Thyroid gland (tissue), 4 donors: ENCODE measurements at regions not wholly inside any gene's neighbourhood (a gene's known extent, or its start where the extent isn't known, plus 50 kb on each side); places are given as distances from the start of the nearest gene placed in this dataset.

Experiments
- DNase-seq, 2 donors: peaks; one replicate each; pipeline ENCODE4 v3.0.0-alpha.2; 2019
- H3K27ac ChIP-seq, 3 donors: fragments of 200-600 bp; sonication (generic); 1 replicate in 2 of 3; 2 replicates in 1 of 3; pipeline ENCODE4 v1.5.1; 2016 to 2019; ENCODE audit warnings: mild to moderate bottlenecking in 1 of 3, moderate library complexity in 1 of 3
- H3K27me3 ChIP-seq: fragments of 200-600 bp; sonication (generic); one replicate; pipeline ENCODE4 v1.5.1; 2019
- H3K36me3 ChIP-seq, 2 donors: fragments of 200-600 bp; sonication (generic); one replicate each; pipeline ENCODE4 v1.5.1; 2016 to 2019
- H3K4me1 ChIP-seq, 2 donors: fragments of 200-600 bp; sonication (generic); one replicate each; pipeline ENCODE4 v1.5.1; 2017 to 2019
- H3K4me3 ChIP-seq, 3 donors: fragments of 200-600 bp; sonication (generic); replicated peaks in 1 of 3; 1 replicate in 2 of 3; 2 replicates in 1 of 3; pipeline ENCODE4 v1.5.1; 2016; ENCODE audit warnings: mild to moderate bottlenecking in 1 of 3
- H3K9me3 ChIP-seq: fragments of 200-600 bp; sonication (generic); one replicate; pipeline ENCODE4 v1.5.1; 2017
- CTCF ChIP-seq, 6 experiments: fragments of 200-600 bp in 3 of 6; fragments of 450-650 bp in 3 of 6; sonication (generic) in 3 of 6; IDR thresholded peaks; one replicate each; pipeline ENCODE4 v1.5.1; 2016 to 2019; ENCODE audit warnings: antibody characterized with exemption in 6 of 6, mild to moderate bottlenecking in 2 of 6, inconsistent platforms in 1 of 6, moderate library complexity in 1 of 6
- POLR2A ChIP-seq, 2 donors: fragments of 450-650 bp; IDR thresholded peaks; one replicate each; pipeline ENCODE4 v1.6.1; 2017; ENCODE audit warnings: antibody characterized with exemption in 2 of 2, mild to moderate bottlenecking in 2 of 2, moderate library complexity in 1 of 2
- WGBS, 2 donors: methylation state at CpG; one replicate each; pipeline ENCODE4 v1.1.5; 2017; 5-methylcytosine and 5-hydroxymethylcytosine counted together
- intact Hi-C: fragments of 100-400 bp; cut with DNase I; formaldehyde crosslinking; loops from one replicate; pipeline ENCODE4 v1.15.1; 2023

GRCh38 chr9:1254071-1254470 is 203.9 kb downstream of the DMRT2 start:
- WGBS, 2 donors, result 79 to 86% methylated on average over 5 of the region's 5 CpGs
- TF ChIP-seq CTCF (IDR thresholded peaks at IDR 0.05) (no peak), POLR2A (IDR thresholded peaks at IDR 0.05) (no peak)
- Histone ChIP-seq H3K9me3 (no peaks in the 10 kb centered on the region), H3K27me3 (no peaks in the 10 kb centered on the region), H3K36me3 (no peaks in the 10 kb centered on the region), H3K4me3 (no peak overlapping the region), H3K27ac (no peak overlapping the region), H3K4me1 (no peaks in the 10 kb centered on the region)
- no peak for DNase-seq
- intact Hi-C loops, result no loop called here

- Histone ChIP-seq H3K9me3 (no peaks in the 10 kb centered on the region), H3K36me3 (no peaks in the 10 kb centered on the region), H3K4me3 (no peak overlapping the region), H3K27ac (no peak overlapping the region), H3K4me1 (no peaks in the 10 kb centered on the region), H3K27me3 (no peaks in the 10 kb centered on the region)
- intact Hi-C loops, result no loop called here
- WGBS, 2 donors, result 90 to 93% methylated on average over 6 of the region's 6 CpGs
- TF ChIP-seq POLR2A (IDR thresholded peaks at IDR 0.05) (no peak), CTCF (IDR thresholded peaks at IDR 0.05) (no peak)
- no peak for DNase-seq
Observed at GRCh38 chr9:1256178-1256577, 206.0 kb downstream of the DMRT2 start.

- no peak for DNase-seq
- intact Hi-C loops, result no loop called here
- Histone ChIP-seq H3K27me3 (no peaks in the 10 kb centered on the region), H3K36me3 (no peaks in the 10 kb centered on the region), H3K27ac (no peak overlapping the region), H3K9me3 (no peaks in the 10 kb centered on the region), H3K4me3 (no peak overlapping the region), H3K4me1 (no peaks in the 10 kb centered on the region)
- 81 to 88% methylated on average over 2 of the region's 2 CpGs for WGBS, 2 donors
- TF ChIP-seq POLR2A (IDR thresholded peaks at IDR 0.05), result no peak
- no peak for TF ChIP-seq CTCF (IDR thresholded peaks at IDR 0.05)
Observed at GRCh38 chr9:1261266-1261665, 211.1 kb downstream of the DMRT2 start.

- no peak for DNase-seq
- Histone ChIP-seq H3K36me3 (no peaks in the 10 kb centered on the region), H3K4me1 (no peaks in the 10 kb centered on the region), H3K27me3 (no peaks in the 10 kb centered on the region), H3K4me3 (no peak overlapping the region), H3K9me3 (no peaks in the 10 kb centered on the region), H3K27ac (no peak overlapping the region)
- 88 to 90% methylated on average over 6 of the region's 6 CpGs for WGBS, 2 donors
- intact Hi-C loops, result no loop called here
- TF ChIP-seq POLR2A (IDR thresholded peaks at IDR 0.05) (no peak), CTCF (IDR thresholded peaks at IDR 0.05) (no peak)
Observed at GRCh38 chr9:1261879-1262766, 212.0 kb downstream of the DMRT2 start.

GRCh38 chr9:1267141-1267570 is 217.0 kb downstream of the DMRT2 start:
- 73 to 82% methylated on average over 3 of the region's 3 CpGs for WGBS, 2 donors
- no peak overlapping the region for H3K27ac ChIP-seq
- H3K27me3 ChIP-seq, result no peaks in the 10 kb centered on the region
- no peaks in the 10 kb centered on the region for H3K4me1 ChIP-seq
- no peak for DNase-seq
- no peak for TF ChIP-seq CTCF (IDR thresholded peaks at IDR 0.05)
- no peak for TF ChIP-seq POLR2A (IDR thresholded peaks at IDR 0.05)
- H3K9me3 ChIP-seq, result no peaks in the 10 kb centered on the region
- intact Hi-C loops, result no loop called here
- no peaks in the 10 kb centered on the region for H3K36me3 ChIP-seq
- no peak overlapping the region for H3K4me3 ChIP-seq
